IMR-90 (cell line): ENCODE measurements at regions not wholly inside any gene's neighbourhood (a gene's known extent, or its start where the extent isn't known, plus 50 kb on each side); places are given as distances from the start of the nearest gene placed in this dataset.

Experiments
- ATAC-seq: fragments of 200-7000 bp; cut with Tn5 transposase; 2 replicates; pipeline ENCODE4 v1.9.1; 2020; ENCODE audit warnings: low read depth, mild to moderate bottlenecking, moderate library complexity
- BruUV-seq: library from RNA; stranded (reverse); fragments of 400-500 nt; replicated peaks from 2 replicates; lab custom pipeline; 2021; lab: Mats Ljungman, UMichigan
- CTCF ChIA-PET: fragments of 300-600 bp; formaldehyde crosslinking; extraction: SDS; loops from one replicate; lab custom pipeline; 2021; ENCODE audit warnings: antibody characterized with exemption; lab: Yijun Ruan, JAX
- POLR2A ChIA-PET: fragments of 300-600 bp; sonication (Branson Sonifier 250); formaldehyde crosslinking; loops from one replicate; lab custom pipeline; 2022; ENCODE audit warnings: antibody characterized with exemption; ENCODE audit not compliant: unreplicated experiment; lab: Charles Lee
- DNase-seq: peaks from one replicate; pipeline ENCODE4 v3.0.0; 2013
- H2AFZ ChIP-seq: replicated peaks from 2 replicates; pipeline ENCODE3; 2013; ENCODE audit warnings: low read length, mild to moderate bottlenecking; ENCODE audit not compliant: poor library complexity
- H2AK5ac ChIP-seq: 2 replicates; pipeline ENCODE4 v1.6.1; 2013; ENCODE audit warnings: low read depth, low read length, inconsistent platforms
- H2AK9ac ChIP-seq: replicated peaks from 2 replicates; pipeline ENCODE3; 2013; ENCODE audit warnings: mild to moderate bottlenecking, low read depth, low read length, moderate library complexity; ENCODE audit not compliant: poor library complexity
- H2BK120ac ChIP-seq: 2 replicates; pipeline ENCODE4 v1.6.1; 2013; ENCODE audit warnings: low read depth, low read length, inconsistent platforms
- H2BK15ac ChIP-seq: 3 replicates; pipeline ENCODE4 v1.6.1; 2013; ENCODE audit warnings: low read depth, low read length, inconsistent platforms
- H2BK20ac ChIP-seq: 2 replicates; pipeline ENCODE4 v1.6.1; 2013; ENCODE audit warnings: low read depth, mild to moderate bottlenecking, inconsistent platforms, low read length, moderate library complexity
- H2BK5ac ChIP-seq: 2 replicates; pipeline ENCODE4 v1.6.1; 2013; ENCODE audit warnings: mild to moderate bottlenecking, low read depth, low read length, inconsistent platforms; ENCODE audit not compliant: poor library complexity, severe bottlenecking
- H3K14ac ChIP-seq: replicated peaks from 2 replicates; pipeline ENCODE4 v1.6.1; 2013; ENCODE audit warnings: low read depth, low read length, inconsistent platforms
- H3K18ac ChIP-seq: 2 replicates; pipeline ENCODE4 v1.6.1; 2013; ENCODE audit warnings: low read depth, low read length, control low read depth
- H3K23ac ChIP-seq: 2 replicates; pipeline ENCODE4 v1.6.1; 2013; ENCODE audit warnings: low read depth, low read length, inconsistent platforms
- H3K27ac ChIP-seq: 2 replicates; pipeline ENCODE4 v1.5.1; 2013; ENCODE audit warnings: mild to moderate bottlenecking, control low read depth, low read length; ENCODE audit not compliant: insufficient read depth
- H3K27me3 ChIP-seq: 2 replicates; pipeline ENCODE4 v1.6.1; 2013; ENCODE audit warnings: low read length; ENCODE audit not compliant: control insufficient read depth, insufficient read depth
- H3K36me3 ChIP-seq: 2 replicates; pipeline ENCODE4 v1.6.1; 2013; ENCODE audit warnings: low read length, mixed read lengths; ENCODE audit not compliant: control insufficient read depth, insufficient read depth
- H3K4ac ChIP-seq: 2 replicates; pipeline ENCODE4 v1.6.1; 2013; ENCODE audit warnings: low read depth, low read length, inconsistent platforms
- H3K4me1 ChIP-seq: 2 replicates; pipeline ENCODE4 v1.6.1; 2013; ENCODE audit warnings: low read length, mixed read lengths; ENCODE audit not compliant: control insufficient read depth, insufficient read depth
- H3K4me2 ChIP-seq: 2 replicates; pipeline ENCODE4 v1.6.1; 2013; ENCODE audit warnings: low read depth, mild to moderate bottlenecking, control low read depth, low read length, moderate library complexity
- H3K4me3 ChIP-seq: 2 replicates; pipeline ENCODE4 v1.5.1; 2013; ENCODE audit warnings: low read depth, mild to moderate bottlenecking, control low read depth, low read length, moderate library complexity; ENCODE audit not compliant: insufficient read depth
- H3K56ac ChIP-seq: 2 replicates; pipeline ENCODE4 v1.6.1; 2013; ENCODE audit warnings: low read length, inconsistent platforms; ENCODE audit not compliant: insufficient read depth; ENCODE audit errors: extremely low read depth
- H3K79me1 ChIP-seq, 2 experiments: 2 replicates each; pipeline ENCODE4 v1.6.1; 2013; ENCODE audit warnings: low read length in 2 of 2, inconsistent platforms in 1 of 2, low read depth in 1 of 2
- H3K9ac ChIP-seq: 2 replicates; pipeline ENCODE4 v1.6.1; 2013; ENCODE audit warnings: low read depth, low read length, control low read depth
- H3K9me1 ChIP-seq: 2 replicates; pipeline ENCODE4 v1.6.1; 2013; ENCODE audit warnings: low read length, inconsistent platforms; ENCODE audit not compliant: insufficient read depth
- H3K9me3 ChIP-seq: 2 replicates; pipeline ENCODE4 v1.6.1; 2013; ENCODE audit warnings: low read length; ENCODE audit not compliant: control insufficient read depth, insufficient read depth
- H4K20me1 ChIP-seq: 2 replicates; pipeline ENCODE4 v1.6.1; 2013; ENCODE audit warnings: low read length, inconsistent platforms; ENCODE audit not compliant: insufficient read depth
- H4K5ac ChIP-seq: 2 replicates; pipeline ENCODE4 v1.6.1; 2013; ENCODE audit warnings: mild to moderate bottlenecking, low read depth, low read length, control low read depth
- H4K8ac ChIP-seq, 2 experiments: 2 replicates each; pipeline ENCODE4 v1.6.1; 2013; ENCODE audit warnings: low read depth in 2 of 2, low read length in 2 of 2, control low read depth in 1 of 2, inconsistent platforms in 1 of 2
- H4K91ac ChIP-seq: 2 replicates; pipeline ENCODE4 v1.6.1; 2013; ENCODE audit warnings: low read depth, low read length, inconsistent platforms; ENCODE audit not compliant: insufficient read depth
- BHLHE40 ChIP-seq: fragments of 150-350 bp; IDR thresholded peaks from 2 replicates; pipeline ENCODE4 v1.6.1; 2016; ENCODE audit warnings: mild to moderate bottlenecking, low read depth, low read length
- CEBPB ChIP-seq: IDR thresholded peaks from 2 replicates; pipeline ENCODE4 v1.6.1; 2012; ENCODE audit warnings: low read depth, low read length, improper control_type of control experiment
- CHD1 ChIP-seq: IDR thresholded peaks from 2 replicates; pipeline ENCODE4 v1.6.1; 2012; ENCODE audit warnings: low read depth, low read length, improper control_type of control experiment
- CTCF ChIP-seq: conservative IDR thresholded peaks from 2 replicates; pipeline ENCODE4 v1.5.1; 2012; ENCODE audit warnings: mild to moderate bottlenecking, low read depth, low read length, improper control_type of control experiment
- ELK1 ChIP-seq: fragments of 150-350 bp; IDR thresholded peaks from 2 replicates; pipeline ENCODE4 v1.6.1; 2016; ENCODE audit warnings: low read depth, mild to moderate bottlenecking, low read length, moderate library complexity, borderline replicate concordance
- FOS ChIP-seq: fragments of 150-350 bp; IDR thresholded peaks from 2 replicates; pipeline ENCODE4 v1.6.1; 2016; ENCODE audit warnings: low read depth, low read length
- MAFK ChIP-seq: IDR thresholded peaks from 2 replicates; pipeline ENCODE4 v1.6.1; 2012; ENCODE audit warnings: low read depth, low read length, improper control_type of control experiment
- MAZ ChIP-seq: IDR thresholded peaks from 2 replicates; pipeline ENCODE4 v1.6.1; 2012; ENCODE audit warnings: low read depth, mild to moderate bottlenecking, low read length, improper control_type of control experiment, moderate library complexity, borderline replicate concordance
- MXI1 ChIP-seq: IDR thresholded peaks from 2 replicates; pipeline ENCODE4 v1.6.1; 2012; ENCODE audit warnings: low read depth, mild to moderate bottlenecking, low read length, moderate library complexity, borderline replicate concordance
- NFE2L2 ChIP-seq: fragments of 150-350 bp; IDR thresholded peaks from 2 replicates; pipeline ENCODE4 v1.6.1; 2016; ENCODE audit warnings: low read depth, mild to moderate bottlenecking, low read length
- POLR2A ChIP-seq: IDR thresholded peaks from 2 replicates; pipeline ENCODE4 v1.6.1; 2012; ENCODE audit warnings: mild to moderate bottlenecking, low read depth, low read length
- RAD21 ChIP-seq: IDR thresholded peaks from 2 replicates; pipeline ENCODE4 v1.6.1; 2012; ENCODE audit warnings: low read length, improper control_type of control experiment
- RCOR1 ChIP-seq: IDR thresholded peaks from 2 replicates; pipeline ENCODE4 v1.6.1; 2012; ENCODE audit warnings: mild to moderate bottlenecking, low read length, improper control_type of control experiment; ENCODE audit not compliant: insufficient replicate concordance
- RFX5 ChIP-seq: IDR thresholded peaks from 2 replicates; pipeline ENCODE4 v1.8.0; 2012; ENCODE audit warnings: low read depth, mild to moderate bottlenecking, low read length, moderate library complexity
- SMC3 ChIP-seq: fragments of 150-350 bp; IDR thresholded peaks from 2 replicates; pipeline ENCODE4 v1.6.1; 2016; ENCODE audit warnings: low read depth, mild to moderate bottlenecking, antibody characterized with exemption, low read length, moderate library complexity
- USF2 ChIP-seq: fragments of 150-350 bp; IDR thresholded peaks from 2 replicates; pipeline ENCODE4 v1.6.1; 2017; ENCODE audit warnings: mild to moderate bottlenecking, antibody characterized with exemption, low read length, low read depth
- WGBS, 2 experiments: methylation state at CpG; one replicate each; pipeline versions ENCODE4 v1.1.5 to v1.1.7; 2013; ENCODE audit warnings: missing lambda C conversion rate in 2 of 2; ENCODE audit not compliant: insufficient read length in 1 of 2; ENCODE audit errors: extremely low coverage in 2 of 2; 5-methylcytosine and 5-hydroxymethylcytosine counted together
- dilution Hi-C: fragments of 300-500 bp; cut with HindIII; formaldehyde crosslinking; loops from one replicate; pipeline ENCODE4 v1.14.3; 2018; ENCODE audit warnings: low sequenced_read_pairs; ENCODE audit not compliant: unreplicated experiment
- in situ Hi-C: fragments of 300-500 bp; cut with MboI; formaldehyde crosslinking; loops from 3 replicates; pipeline ENCODE4 v1.14.3; 2019; ENCODE audit warnings: low sequenced_read_pairs, inconsistent platforms, mixed read lengths
- intact Hi-C: fragments of 100-400 bp; cut with micrococcal nuclease; formaldehyde crosslinking; loops from 2 replicates; pipeline ENCODE4 v1.10.0; 2022

GRCh38 chr14:89648510-89648909, 231.5 kb upstream of the FOXN3 start:
- ATAC-seq = no peak
- dilution Hi-C loops = no loop called here
- H2BK15ac ChIP-seq = no peak overlapping the region
- no peaks in the 10 kb centered on the region for H3K79me1 ChIP-seq
- no peaks in the 10 kb centered on the region for H4K20me1 ChIP-seq
- H3K9me3 ChIP-seq = no peaks in the 10 kb centered on the region
- POLR2A ChIA-PET = no interaction called here
- H2BK20ac ChIP-seq = no peak overlapping the region
- no TSS peak for BruUV-seq
- no peak overlapping the region for H3K4me3 ChIP-seq
- H2AFZ ChIP-seq = no peak overlapping the region
- in situ Hi-C loops = no loop called here
- H3K36me3 ChIP-seq = no peaks in the 10 kb centered on the region
- no peak overlapping the region for H2BK120ac ChIP-seq
- no peak overlapping the region for H3K56ac ChIP-seq
- no peaks in the 10 kb centered on the region for H3K4me1 ChIP-seq
- no peak overlapping the region for H3K23ac ChIP-seq
- no peak overlapping the region for H3K27ac ChIP-seq
- H3K9ac ChIP-seq = no peak overlapping the region
- H2BK5ac ChIP-seq = no peak overlapping the region
- no peak overlapping the region for H3K14ac ChIP-seq
- intact Hi-C loops = no loop called here
- H3K9me1 ChIP-seq = 0 out of 2 replicates have a peak, but pooled peaks cover 4% of the 10 kb centered on the region
- no peak overlapping the region for H3K4me2 ChIP-seq
- no CpG with 5 or more reads among the region's 3 CpGs for WGBS, 2 experiments
- H2AK5ac ChIP-seq = no peak overlapping the region
- no peak overlapping the region for H2AK9ac ChIP-seq
- CTCF ChIA-PET = no interaction called here
- no peaks in the 10 kb centered on the region for H3K27me3 ChIP-seq
- H4K5ac ChIP-seq = no peak overlapping the region
- H4K8ac ChIP-seq = no peak overlapping the region
- H4K91ac ChIP-seq = no peak overlapping the region
- H3K18ac ChIP-seq = no peak overlapping the region
- no peak overlapping the region for H3K4ac ChIP-seq
- no peak for DNase-seq
- TF ChIP-seq BHLHE40 (no peak), FOS (no peak), CHD1 (no peak), CTCF (no peak), POLR2A (no peak), MXI1 (no peak), NFE2L2 (no peak), RFX5 (no peak), MAZ (no peak), RCOR1 (no peak), MAFK (no peak), CEBPB (no peak), ELK1 (no peak), SMC3 (no peak), RAD21 (no peak), USF2 (no peak)
